ENCODE measurements at regions not wholly inside any gene's neighbourhood (a gene's known extent, or its start where the extent isn't known, plus 50 kb on each side); places are given as distances from the start of the nearest gene placed in this dataset.
A peak's percentile ranks its signal among the peaks of the same experiment; 100 is the strongest.

DNA sequence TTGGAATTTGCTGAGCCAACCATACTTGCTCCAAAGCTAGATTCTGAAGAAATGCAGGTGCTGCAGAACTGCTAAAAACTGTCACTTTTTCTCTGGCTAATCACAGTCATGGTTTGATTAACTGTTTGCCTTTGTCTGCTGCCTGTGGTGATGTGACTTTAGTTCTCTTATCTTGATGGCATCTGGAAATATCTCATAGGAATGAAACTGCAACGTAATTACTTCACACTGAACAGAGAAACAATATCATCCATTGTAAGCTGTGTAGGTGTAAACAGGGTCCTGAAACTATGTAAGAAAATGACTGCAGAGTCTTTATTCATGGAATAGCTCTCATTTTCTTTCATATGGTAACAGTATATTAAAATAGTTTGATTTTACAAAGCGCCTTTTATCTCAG, 721.9 kb upstream of the HS3ST5 start (continued):
- TF ChIP-seq, protein P1, sequence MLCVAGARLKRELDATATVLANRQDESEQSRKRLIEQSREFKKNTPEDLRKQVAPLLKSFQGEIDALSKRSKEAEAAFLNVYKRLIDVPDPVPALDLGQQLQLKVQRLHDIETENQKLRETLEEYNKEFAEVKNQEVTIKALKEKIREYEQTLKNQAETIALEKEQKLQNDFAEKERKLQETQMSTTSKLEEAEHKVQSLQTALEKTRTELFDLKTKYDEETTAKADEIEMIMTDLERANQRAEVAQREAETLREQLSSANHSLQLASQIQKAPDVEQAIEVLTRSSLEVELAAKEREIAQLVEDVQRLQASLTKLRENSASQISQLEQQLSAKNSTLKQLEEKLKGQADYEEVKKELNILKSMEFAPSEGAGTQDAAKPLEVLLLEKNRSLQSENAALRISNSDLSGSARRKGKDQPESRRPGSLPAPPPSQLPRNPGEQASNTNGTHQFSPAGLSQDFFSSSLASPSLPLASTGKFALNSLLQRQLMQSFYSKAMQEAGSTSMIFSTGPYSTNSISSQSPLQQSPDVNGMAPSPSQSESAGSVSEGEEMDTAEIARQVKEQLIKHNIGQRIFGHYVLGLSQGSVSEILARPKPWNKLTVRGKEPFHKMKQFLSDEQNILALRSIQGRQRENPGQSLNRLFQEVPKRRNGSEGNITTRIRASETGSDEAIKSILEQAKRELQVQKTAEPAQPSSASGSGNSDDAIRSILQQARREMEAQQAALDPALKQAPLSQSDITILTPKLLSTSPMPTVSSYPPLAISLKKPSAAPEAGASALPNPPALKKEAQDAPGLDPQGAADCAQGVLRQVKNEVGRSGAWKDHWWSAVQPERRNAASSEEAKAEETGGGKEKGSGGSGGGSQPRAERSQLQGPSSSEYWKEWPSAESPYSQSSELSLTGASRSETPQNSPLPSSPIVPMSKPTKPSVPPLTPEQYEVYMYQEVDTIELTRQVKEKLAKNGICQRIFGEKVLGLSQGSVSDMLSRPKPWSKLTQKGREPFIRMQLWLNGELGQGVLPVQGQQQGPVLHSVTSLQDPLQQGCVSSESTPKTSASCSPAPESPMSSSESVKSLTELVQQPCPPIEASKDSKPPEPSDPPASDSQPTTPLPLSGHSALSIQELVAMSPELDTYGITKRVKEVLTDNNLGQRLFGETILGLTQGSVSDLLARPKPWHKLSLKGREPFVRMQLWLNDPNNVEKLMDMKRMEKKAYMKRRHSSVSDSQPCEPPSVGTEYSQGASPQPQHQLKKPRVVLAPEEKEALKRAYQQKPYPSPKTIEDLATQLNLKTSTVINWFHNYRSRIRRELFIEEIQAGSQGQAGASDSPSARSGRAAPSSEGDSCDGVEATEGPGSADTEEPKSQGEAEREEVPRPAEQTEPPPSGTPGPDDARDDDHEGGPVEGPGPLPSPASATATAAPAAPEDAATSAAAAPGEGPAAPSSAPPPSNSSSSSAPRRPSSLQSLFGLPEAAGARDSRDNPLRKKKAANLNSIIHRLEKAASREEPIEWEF (IDR thresholded peaks at IDR 0.05; ENCODE audit: insufficient replicate concordance, low read depth, low read length), result no peak
- no peak for TF ChIP-seq FOXM1 (IDR thresholded peaks at IDR 0.05; ENCODE audit: low read depth, low read length)
- TF ChIP-seq NFIC (IDR thresholded peaks at IDR 0.05; ENCODE audit: low read depth, low read length), result peak; percentile 34; the same call in 1 of the 2 replicates
- TF ChIP-seq, protein P2, sequence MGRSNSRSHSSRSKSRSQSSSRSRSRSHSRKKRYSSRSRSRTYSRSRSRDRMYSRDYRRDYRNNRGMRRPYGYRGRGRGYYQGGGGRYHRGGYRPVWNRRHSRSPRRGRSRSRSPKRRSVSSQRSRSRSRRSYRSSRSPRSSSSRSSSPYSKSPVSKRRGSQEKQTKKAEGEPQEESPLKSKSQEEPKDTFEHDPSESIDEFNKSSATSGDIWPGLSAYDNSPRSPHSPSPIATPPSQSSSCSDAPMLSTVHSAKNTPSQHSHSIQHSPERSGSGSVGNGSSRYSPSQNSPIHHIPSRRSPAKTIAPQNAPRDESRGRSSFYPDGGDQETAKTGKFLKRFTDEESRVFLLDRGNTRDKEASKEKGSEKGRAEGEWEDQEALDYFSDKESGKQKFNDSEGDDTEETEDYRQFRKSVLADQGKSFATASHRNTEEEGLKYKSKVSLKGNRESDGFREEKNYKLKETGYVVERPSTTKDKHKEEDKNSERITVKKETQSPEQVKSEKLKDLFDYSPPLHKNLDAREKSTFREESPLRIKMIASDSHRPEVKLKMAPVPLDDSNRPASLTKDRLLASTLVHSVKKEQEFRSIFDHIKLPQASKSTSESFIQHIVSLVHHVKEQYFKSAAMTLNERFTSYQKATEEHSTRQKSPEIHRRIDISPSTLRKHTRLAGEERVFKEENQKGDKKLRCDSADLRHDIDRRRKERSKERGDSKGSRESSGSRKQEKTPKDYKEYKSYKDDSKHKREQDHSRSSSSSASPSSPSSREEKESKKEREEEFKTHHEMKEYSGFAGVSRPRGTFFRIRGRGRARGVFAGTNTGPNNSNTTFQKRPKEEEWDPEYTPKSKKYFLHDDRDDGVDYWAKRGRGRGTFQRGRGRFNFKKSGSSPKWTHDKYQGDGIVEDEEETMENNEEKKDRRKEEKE (IDR thresholded peaks at IDR 0.05), result no peak
- no peak for TF ChIP-seq CBFB (IDR thresholded peaks at IDR 0.05; ENCODE audit: low read depth)
- no peak for TF ChIP-seq LARP7 (IDR thresholded peaks at IDR 0.05)
- TF ChIP-seq BRCA1 (IDR thresholded peaks at IDR 0.05; ENCODE audit: low read depth, low read length), result no peak
- TF ChIP-seq MEF2B (IDR thresholded peaks at IDR 0.05; ENCODE audit: partially characterized antibody, poor library complexity, severe bottlenecking), result no peak
- TF ChIP-seq, protein P3, sequence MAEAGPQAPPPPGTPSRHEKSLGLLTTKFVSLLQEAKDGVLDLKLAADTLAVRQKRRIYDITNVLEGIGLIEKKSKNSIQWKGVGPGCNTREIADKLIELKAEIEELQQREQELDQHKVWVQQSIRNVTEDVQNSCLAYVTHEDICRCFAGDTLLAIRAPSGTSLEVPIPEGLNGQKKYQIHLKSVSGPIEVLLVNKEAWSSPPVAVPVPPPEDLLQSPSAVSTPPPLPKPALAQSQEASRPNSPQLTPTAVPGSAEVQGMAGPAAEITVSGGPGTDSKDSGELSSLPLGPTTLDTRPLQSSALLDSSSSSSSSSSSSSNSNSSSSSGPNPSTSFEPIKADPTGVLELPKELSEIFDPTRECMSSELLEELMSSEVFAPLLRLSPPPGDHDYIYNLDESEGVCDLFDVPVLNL (IDR thresholded peaks at IDR 0.05; ENCODE audit: low read depth, low read length), result no peak
- TF ChIP-seq SUZ12 (IDR thresholded peaks at IDR 0.05; ENCODE audit: unreplicated experiment), result no peak
- TF ChIP-seq JUNB (IDR thresholded peaks at IDR 0.05), result no peak
- no peak for TF ChIP-seq SPI1 (IDR thresholded peaks at IDR 0.05; ENCODE audit: borderline replicate concordance, insufficient read depth, low read depth, low read length)
- TF ChIP-seq, protein P4, sequence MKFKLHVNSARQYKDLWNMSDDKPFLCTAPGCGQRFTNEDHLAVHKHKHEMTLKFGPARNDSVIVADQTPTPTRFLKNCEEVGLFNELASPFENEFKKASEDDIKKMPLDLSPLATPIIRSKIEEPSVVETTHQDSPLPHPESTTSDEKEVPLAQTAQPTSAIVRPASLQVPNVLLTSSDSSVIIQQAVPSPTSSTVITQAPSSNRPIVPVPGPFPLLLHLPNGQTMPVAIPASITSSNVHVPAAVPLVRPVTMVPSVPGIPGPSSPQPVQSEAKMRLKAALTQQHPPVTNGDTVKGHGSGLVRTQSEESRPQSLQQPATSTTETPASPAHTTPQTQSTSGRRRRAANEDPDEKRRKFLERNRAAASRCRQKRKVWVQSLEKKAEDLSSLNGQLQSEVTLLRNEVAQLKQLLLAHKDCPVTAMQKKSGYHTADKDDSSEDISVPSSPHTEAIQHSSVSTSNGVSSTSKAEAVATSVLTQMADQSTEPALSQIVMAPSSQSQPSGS (IDR thresholded peaks at IDR 0.05; ENCODE audit: low read length), result no peak
- no peak for TF ChIP-seq ZSCAN29 (IDR thresholded peaks at IDR 0.05)
- TF ChIP-seq KLF5 (IDR thresholded peaks at IDR 0.05; ENCODE audit: partially characterized antibody), result no peak
- TF ChIP-seq RAD51 (IDR thresholded peaks at IDR 0.05), result no peak
- no peak for TF ChIP-seq ESRRA (IDR thresholded peaks at IDR 0.05; ENCODE audit: low read length)
- TF ChIP-seq, protein P5, sequence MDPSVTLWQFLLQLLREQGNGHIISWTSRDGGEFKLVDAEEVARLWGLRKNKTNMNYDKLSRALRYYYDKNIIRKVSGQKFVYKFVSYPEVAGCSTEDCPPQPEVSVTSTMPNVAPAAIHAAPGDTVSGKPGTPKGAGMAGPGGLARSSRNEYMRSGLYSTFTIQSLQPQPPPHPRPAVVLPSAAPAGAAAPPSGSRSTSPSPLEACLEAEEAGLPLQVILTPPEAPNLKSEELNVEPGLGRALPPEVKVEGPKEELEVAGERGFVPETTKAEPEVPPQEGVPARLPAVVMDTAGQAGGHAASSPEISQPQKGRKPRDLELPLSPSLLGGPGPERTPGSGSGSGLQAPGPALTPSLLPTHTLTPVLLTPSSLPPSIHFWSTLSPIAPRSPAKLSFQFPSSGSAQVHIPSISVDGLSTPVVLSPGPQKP (IDR thresholded peaks at IDR 0.05; ENCODE audit: low read depth, low read length), result no peak
- peak; percentile 69; the same call in 1 of the 2 replicates for TF ChIP-seq ATF7 (IDR thresholded peaks at IDR 0.05; ENCODE audit: low read depth)
- TF ChIP-seq NR2C2 (IDR thresholded peaks at IDR 0.05; ENCODE audit: borderline replicate concordance, control insufficient read depth, insufficient read length, low read depth), result no peak
- TF ChIP-seq YY1 (IDR thresholded peaks at IDR 0.05; ENCODE audit: low read depth, low read length), result no peak
